HG02798 (cell line): ENCODE measurements at regions not wholly inside any gene's neighbourhood (a gene's known extent, or its start where the extent isn't known, plus 50 kb on each side); places are given as distances from the start of the nearest gene placed in this dataset.
"Not testable (repeated sequence)": the region's sequence is repeated elsewhere in the genome, so short reads cannot be mapped to it uniquely, and the experiment has no call there.

Experiments used
- ATAC-seq: cut with Tn5 transposase; IDR thresholded peaks from one replicate; pipeline ENCODE4 v1.9.1; 2021; ENCODE audit warnings: mild to moderate bottlenecking; ENCODE audit not compliant: unreplicated experiment, poor library complexity

DNA sequence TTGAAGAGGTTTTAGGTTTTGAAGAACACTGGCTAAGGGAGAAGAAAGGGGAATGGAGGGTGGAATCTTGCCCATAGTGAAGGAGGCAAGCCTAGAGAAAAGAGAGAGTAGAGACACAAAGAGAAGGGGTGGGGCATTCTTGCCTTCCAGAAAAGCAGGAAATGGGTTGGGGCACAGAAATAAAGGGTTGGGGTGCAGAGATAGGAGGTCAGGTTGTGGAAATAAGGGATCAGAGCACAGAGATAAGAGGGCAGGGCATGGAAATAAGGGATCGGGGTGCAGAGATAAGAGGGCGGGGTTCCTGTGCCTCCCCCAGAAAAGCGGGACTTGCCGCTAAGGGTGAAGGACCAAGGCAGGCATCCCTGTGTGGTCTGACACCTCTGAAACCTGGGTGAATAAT lies 69.9 kb downstream of the ALG1L2 start:
- ATAC-seq = not testable (repeated sequence)

DNA sequence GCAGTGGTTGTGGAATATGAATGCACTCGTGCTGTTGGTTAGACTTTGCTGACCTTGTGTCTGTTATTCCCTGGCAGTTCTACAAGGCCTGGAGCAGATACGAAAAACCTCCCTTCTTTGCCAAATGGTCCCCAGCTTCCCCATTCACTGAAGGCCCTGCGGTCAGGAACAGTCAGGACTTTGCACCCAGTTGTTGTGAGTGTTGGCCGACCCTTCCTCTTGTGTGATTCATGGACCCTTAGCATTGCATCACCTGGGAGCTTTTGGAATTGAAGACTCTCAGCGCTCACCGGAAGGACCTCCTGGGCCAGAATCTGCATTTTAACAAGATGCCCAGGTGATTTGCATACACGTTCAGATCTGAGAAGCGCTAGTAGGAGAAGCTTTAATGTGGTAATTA lies 71.6 kb downstream of the ALG1L2 start:
- ATAC-seq = not testable (repeated sequence)

DNA sequence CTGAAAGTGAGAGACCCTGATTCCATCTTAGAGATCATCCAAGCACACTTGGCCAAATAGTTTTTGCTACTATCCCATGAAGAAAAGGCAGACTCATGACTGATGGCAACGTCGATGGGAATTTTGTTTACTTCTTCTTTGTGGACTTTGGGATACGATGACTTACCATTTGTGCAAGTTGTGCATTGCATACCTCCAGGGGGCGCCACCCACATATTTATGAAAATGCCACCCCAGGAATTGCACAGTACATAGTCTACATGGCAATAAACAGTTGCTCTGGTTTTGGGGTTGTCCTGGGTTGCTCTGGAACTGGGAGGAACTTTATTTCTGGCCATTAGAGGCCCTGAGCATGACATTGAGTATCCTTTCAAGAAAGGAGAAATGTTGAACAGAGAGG lies 73.8 kb downstream of the ALG1L2 start:
- not testable (repeated sequence) for ATAC-seq

DNA sequence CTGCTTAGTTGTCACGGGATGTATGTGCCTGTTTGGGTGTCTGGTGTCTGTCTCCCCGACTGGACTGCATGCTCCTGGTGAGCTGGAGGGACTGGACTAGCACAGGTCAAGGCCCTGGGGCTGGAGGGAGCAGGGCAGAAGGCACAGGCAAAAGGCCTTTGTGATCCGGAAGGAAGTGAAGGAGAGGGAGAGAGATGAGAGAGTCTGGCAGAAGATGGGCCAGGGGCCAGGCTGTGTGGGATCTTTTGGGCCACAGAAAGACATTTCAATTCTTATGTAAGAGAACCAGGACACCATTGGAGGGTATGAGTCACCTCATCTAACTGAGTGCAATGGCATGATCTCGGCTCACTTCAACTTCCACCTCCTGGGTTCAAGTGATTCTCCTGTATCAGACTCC lies 85.2 kb downstream of the ALG1L2 start:
- not testable (repeated sequence) for ATAC-seq

DNA sequence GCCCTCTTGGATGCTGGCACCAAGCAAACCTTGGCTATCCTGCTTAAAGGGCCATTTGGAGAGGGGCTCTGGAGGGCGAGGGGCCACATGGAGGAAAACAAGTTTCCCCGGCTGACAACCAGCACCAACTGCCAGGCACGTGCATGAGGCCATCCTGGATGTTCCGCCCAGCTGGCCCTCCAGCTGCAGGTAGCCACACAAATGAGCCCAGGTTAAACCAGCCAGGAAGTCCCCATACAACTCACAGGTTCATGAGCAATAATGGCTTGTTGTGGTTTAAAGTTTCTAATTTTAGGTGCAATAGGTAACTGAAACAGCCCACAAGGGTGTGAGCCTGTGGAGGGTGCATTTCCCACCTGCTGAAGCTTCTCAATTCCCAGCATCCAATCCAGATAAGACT lies 93.6 kb downstream of the ALG1L2 start:
- not testable (repeated sequence) for ATAC-seq

DNA sequence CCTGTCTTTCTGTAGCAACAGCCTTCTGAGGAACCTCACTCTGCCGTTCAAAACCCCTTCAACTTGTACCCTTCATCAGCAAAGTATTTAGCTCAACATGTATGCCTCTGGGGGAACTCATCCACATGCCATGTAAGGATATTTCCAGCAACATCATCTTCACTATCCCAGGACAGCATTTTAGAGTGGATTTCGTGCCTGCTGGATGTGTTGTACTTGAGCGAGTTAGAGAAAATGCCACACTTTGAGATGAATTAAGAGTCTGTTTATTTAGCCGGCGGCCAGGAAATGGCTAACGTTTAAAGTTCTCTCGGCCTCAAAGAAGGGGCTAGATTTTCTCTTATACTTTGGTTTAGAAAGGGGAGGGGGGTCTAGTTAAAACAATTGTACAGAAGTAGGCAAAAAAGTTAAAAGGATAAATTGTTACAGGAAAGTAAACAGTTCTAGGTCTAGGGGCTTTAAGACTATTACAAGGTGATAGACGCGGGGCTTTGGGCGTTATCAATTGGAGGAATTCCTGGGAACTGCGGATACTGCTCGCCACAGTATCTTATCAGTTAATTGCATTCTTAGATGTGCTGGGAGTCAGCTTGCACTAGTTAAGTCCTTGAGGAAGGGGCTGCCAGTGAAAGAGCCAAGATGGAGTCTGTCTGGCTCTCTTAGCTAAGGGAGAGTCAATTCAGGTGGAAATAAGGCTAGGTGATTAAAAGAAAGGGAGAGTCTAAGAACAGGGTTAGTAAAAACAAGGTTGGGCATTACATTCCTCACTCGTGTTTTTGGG lies 95.0 kb downstream of the ALG1L2 start:
- not testable (repeated sequence) for ATAC-seq

DNA sequence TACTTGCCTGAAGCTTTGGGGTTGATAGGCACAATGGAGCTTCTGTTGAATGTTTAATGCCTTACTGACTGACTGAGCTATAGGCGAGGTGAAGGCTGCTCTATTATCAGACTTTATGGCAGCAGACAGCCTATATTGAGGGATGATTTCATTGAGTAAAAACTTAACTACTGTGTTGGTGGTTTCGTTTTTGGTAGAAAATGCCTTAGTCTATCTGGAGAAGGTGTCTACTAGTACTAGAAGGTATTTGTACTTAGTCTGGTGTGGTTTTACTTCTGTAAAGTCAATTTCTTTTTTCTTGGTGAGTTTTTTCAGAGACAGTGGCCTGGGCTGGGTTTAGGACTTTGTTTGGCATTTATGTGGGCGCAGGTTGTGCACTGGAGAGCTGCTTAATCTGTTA lies 97.2 kb downstream of the ALG1L2 start:
- ATAC-seq = not testable (repeated sequence)

DNA sequence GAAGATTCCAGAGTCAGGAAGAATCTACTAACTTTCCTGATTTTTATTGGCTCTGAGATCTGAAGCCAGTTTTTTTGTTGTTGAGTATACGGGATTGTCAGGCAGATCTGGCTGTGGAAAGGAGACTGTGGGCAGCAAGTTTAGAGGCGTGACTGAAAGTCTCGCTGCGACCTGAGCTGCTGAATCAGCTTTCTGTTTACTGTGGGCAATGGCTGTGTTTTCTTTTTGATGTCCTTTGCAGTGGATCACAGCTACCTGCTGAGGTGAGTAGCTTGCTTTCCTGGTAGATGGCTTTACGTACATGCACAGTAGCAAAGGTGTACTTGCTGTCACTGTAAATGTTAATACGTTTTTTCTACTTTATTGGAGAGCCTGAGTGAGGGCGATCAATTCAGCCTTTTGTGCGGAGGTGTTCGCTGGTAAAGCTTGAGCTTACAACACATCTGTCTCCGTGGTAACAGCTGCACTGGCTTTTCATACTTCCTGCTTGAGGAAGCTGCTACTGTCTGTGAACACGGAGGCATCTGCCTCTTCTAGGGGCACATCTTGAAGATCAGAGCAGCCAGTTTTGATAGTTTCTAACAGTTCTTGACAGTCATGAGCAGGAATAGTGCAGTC lies 97.8 kb downstream of the ALG1L2 start:
- not testable (repeated sequence) for ATAC-seq

DNA sequence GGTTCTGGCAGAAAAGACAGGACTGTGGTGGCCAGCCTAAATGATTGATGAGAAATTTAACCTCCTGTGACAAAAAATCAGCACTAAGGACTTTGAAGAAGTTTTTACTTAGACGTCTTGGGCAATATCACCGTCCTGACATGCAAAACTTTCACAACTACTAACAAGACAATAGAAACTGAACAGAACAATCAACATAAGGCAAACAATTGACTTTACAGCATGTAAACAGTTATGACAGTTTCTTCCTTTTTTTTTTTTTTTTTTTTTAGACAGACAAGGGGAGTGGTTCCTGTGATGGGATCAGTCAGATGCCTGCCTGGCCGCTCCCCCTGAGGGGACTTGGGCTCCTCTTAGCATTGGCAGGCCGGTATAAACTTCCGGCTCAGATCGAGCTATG lies 100.8 kb downstream of the ALG1L2 start:
- ATAC-seq = not testable (repeated sequence)

DNA sequence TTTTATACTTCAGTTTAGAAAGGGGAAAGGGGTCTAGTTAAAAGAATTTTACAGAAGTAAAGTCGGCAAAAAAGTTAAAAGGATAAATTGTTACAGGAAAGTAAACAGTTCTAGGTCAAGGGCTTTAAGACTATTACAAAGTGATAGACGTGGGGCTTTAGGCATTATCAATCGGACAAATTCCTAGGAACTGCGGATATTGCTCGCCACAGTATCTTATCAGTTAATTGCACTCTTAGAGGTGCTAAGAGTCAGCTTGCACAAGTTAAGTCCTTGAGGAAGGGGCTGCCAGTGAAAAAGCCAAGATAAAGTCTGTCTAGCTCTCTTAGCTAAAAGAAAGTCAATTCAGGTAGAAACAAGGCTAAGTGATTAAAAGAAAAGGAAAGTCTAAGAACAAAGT lies 102.1 kb downstream of the ALG1L2 start:
- not testable (repeated sequence) for ATAC-seq

DNA sequence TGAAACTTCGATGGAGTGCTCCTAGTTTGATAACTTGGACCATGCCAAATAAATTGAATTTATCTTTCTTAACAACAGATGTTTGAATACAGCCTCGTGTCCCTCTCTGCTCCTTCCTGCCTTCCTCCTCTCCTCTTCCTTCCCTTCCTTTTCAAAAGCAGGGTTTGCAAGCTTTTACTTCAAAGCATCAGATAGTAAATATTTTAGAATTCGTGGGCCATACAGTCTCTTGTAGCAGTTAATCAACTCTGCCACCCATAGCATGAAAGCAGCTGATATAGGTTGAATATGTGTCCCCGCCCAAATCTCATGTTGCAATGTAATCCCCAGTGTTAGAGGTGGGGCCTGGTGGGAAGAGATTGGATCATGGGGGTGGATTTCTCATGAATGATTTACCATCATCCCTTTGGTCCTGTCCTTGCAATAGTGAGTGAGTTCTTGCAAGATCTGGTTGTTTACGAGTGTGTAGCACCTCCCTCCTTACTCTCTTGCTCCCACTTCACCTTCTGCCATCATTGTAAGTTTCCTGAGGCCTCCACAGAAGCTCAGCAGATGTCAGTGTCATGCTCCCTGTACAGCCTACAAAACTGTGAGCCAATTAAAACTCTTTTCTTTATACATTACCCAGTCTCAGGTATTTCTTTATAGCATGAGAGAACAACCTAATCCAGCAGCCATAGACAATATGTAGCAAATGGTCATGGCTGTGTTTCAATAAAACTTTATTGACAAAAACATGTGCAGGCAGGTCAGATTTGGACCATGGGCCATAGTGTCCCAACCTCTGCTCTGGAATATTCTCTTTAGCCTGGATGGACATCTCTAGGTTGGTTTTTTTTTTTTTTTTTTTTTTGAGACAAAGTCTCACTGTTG lies 102.8 kb downstream of the ALG1L2 start:
- ATAC-seq = not testable (repeated sequence)

DNA sequence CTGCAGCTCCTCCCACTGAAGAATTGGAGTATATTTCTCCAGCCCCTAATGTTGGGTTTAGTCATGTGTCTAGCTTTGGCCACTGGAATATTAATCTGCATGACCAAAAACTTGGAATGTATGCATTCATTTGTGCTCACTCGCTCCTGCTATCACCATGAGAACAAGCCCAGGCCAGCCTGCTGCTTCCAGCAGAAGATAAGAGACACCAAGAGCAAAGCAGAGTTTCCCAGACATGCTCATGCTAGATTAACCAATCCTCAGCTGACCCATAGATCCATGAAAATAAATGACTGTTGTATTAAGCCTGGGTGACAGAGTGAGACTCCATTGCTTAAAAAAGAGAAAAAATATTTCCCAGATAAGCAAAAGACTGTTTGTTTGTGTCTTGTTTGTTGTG lies 119.6 kb downstream of the ALG1L2 start:
- ATAC-seq = not testable (repeated sequence)

DNA sequence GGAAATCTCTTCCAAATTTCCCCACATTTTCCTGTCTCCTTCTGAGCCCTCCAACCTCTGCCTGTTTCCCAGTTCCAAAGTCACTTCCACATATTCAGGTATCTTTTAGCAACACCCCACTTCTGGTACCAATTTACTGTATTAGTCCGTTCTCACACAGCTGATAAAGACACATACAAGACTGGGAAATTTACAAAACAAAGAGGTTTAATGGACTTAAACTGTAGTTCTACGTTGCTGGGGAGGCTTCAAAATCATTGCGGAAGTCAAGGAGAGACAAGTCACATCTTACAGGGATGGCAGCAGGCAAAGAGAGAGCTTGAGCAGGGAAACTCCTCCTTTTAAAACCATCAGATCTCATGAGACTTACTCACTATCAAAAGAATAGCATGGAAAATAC lies 122.0 kb downstream of the ALG1L2 start:
- not testable (repeated sequence) for ATAC-seq

DNA sequence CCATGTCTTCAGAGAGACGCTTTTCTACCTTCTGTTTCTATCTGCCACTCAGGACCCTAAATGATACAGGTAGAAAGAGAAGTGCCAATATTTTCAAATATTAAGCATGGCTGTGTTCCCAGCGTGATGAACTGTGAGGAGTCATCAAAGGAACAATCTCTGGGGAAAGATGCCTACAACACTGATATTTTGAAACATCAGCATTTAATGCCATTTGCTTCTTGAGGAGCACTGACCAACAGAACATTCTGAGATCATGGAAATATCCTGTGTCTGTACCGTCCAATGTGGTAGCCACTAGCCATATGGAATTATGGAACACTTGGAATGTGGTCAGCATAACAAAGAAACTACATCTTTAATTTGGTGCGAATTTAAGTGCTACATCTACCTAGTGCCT lies 117.9 kb upstream of the COL6A5 start:
- ATAC-seq = no peak

DNA sequence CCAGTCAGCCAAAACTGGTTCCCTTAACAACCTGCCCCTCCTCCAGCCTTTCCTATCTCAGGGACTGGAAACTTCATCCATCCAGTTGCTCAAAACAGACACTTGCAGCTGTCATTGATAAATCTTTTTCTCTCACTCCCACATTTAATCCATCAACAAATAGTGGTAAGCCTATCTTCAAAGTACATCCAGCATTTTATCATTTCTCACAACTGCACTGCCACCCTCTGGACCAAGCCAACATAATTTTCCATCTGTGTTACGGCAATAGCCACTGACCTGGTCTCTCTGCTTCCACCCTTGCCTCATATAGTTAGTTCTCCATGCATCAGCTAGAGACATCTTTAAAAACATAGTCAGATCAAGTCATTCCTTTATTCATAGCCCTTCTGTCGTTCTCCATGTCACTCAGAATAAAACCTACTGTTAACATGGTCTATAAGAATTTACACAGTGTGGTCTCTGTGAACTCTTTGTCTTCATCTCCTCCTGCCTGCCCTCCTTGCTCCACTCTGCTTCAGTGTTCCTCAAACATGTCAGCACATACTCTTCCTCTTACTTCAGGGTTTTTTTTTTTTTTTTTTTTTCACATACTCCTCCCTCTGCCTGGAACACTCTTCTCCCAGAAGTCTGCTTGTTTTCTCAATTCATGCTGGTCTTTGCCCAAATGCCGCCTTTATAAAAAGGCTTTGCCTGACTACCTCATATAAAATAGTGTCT lies 102.5 kb upstream of the COL6A5 start:
- ATAC-seq = no peak

DNA sequence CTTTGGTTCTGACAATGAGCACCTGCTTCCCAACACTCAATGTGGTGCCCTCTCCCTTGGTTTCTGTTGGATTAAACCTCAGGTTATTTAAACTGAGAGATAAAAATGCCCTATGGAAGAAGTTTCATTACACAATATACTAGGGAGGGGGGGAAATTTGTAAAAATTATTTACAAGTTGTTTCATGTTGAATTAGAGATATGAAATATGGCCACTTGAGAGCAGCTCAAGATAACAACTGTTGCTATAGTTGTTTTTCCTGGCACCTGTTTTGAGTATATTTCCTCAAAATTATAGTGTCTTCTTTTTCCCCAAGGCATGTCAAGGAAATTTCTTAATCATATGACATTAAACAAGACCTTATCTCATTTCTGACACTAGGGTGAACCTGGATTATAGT lies 101.7 kb upstream of the COL6A5 start:
- ATAC-seq = no peak

DNA sequence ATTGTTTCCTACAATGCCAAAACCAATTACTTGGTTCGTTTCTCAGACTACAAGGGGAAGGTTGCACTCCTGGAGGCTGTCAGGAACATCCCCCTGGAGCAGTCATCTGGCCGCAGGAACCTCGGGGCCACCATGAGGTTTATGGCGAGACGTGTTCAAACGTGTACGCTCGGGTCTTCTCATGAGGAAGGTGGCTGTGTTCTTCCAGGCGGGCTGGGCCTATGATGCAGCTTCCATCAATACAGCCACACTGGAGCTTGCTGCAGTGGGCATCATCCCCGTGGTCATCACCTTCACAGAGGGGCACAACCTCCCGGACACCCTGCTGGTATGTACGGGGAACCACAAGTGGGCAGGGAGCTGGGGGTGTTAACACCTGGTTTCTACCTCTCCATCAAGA lies 94.5 kb upstream of the COL6A5 start:
- ATAC-seq = no peak

DNA sequence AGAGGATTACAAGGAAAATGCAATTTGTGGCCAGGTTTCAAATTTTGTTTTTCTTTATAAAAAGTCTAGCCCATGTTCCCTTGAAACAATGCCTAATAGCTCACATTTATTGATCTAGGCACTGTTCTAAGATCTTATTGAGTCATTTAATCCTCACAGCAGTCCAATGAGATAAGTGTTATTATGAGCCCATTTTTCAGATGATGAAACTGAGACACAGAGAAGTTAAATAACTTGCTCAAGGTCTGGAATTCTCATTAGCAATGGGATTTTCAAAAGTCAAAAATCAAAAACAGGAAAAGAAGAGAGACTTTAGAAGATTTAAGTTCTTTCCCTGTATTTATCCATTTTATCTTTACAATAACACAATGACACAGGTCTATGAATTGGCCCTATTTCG lies 90.0 kb upstream of the COL6A5 start:
- ATAC-seq = no peak

DNA sequence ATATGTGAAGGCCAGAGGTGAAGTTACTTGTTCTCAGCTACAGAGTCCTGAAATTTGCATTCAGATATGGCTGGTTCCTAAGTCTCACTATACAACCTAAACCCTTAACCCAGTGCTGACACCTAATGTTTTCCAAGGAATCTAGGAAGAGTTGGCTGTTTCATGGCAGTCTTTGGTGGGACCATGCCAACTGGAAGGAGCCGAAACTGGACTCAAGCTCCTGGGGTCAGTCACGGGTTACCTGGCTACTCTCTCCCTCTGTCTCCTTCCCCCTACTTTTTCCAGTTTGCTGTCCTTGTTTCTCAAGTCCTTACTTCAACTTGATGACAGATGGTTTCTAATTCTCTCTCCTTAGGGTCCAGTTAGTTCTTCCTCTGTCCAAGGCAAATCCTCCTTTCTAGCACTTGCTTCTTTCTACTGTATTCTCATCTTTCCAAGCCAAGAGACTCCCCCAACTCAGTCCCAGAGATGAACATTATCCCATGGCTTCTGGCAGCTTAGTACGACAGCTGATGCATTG lies 88.6 kb upstream of the COL6A5 start:
- ATAC-seq = no peak

DNA sequence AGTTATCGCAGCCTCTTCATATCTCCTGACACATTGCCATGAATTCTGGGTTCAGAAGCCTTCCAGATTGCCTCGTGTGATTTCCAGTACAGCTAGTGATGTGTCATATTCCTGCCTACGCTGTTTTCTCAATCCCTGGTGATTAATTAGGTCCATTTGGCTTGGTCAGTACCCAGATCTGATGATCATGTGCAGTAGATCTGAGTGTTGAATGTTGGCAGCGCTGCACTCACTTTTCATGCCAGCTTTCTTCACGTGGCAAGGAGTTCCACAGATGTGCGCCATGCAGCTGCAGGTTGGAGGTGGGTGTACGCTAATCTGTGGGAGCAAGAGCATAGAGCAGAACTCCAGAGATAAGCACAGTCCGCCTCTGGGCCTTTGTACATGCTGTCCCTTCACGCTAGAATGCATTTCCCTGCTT lies 86.9 kb upstream of the COL6A5 start:
- ATAC-seq = no peak
